MCF 10A (cell line): ENCODE measurements at regions not wholly inside any gene's neighbourhood (a gene's known extent, or its start where the extent isn't known, plus 50 kb on each side); places are given as distances from the start of the nearest gene placed in this dataset.

Experiments used
- BruUV-seq: library from RNA; stranded (reverse); fragments of 400-500 nt; replicated peaks from 2 replicates; lab custom pipeline; 2021; lab: Mats Ljungman, UMichigan
- CTCF ChIA-PET: fragments of 300-600 bp; sonication (Branson Sonifier 250); formaldehyde crosslinking; extraction: SDS; loops from one replicate; lab custom pipeline; 2021; ENCODE audit warnings: antibody characterized with exemption, inconsistent platforms; lab: Yijun Ruan, JAX
- POLR2A ChIA-PET: fragments of 300-600, 350-650 bp; sonication (Branson Sonifier 250); formaldehyde crosslinking; extraction: SDS; loops from one replicate; lab custom pipeline; 2020; ENCODE audit warnings: antibody characterized with exemption, inconsistent platforms; lab: Yijun Ruan, JAX
- DNase-seq: peaks from one replicate; pipeline ENCODE4 v3.0.0-alpha.2; 2018; ENCODE audit not compliant: unreplicated experiment
- H3K27ac Mint-ChIP-seq: one replicate; pipeline ENCODE4 v1.8.0; 2022; ENCODE audit warnings: mild to moderate bottlenecking, low read depth, mixed read lengths; ENCODE audit not compliant: unreplicated experiment
- H3K27me3 Mint-ChIP-seq: one replicate; pipeline ENCODE4 v1.8.0; 2022; ENCODE audit warnings: mixed read lengths; ENCODE audit not compliant: insufficient read depth, unreplicated experiment
- H3K36me3 Mint-ChIP-seq: one replicate; pipeline ENCODE4 v1.8.0; 2022; ENCODE audit warnings: mild to moderate bottlenecking, moderate library complexity, mixed read lengths; ENCODE audit not compliant: insufficient read depth, unreplicated experiment
- H3K4me1 Mint-ChIP-seq: one replicate; pipeline ENCODE4 v1.8.0; 2022; ENCODE audit warnings: mixed read lengths; ENCODE audit not compliant: insufficient read depth, unreplicated experiment
- H3K4me3 Mint-ChIP-seq: one replicate; pipeline ENCODE4 v1.8.0; 2022; ENCODE audit warnings: mild to moderate bottlenecking, moderate library complexity, mixed read lengths; ENCODE audit not compliant: unreplicated experiment
- H3K9me3 Mint-ChIP-seq: one replicate; pipeline ENCODE4 v1.8.0; 2022; ENCODE audit warnings: mixed read lengths; ENCODE audit not compliant: unreplicated experiment
- intact Hi-C: fragments of 100-400 bp; cut with micrococcal nuclease; formaldehyde crosslinking; loops from 2 replicates; pipeline ENCODE4 v1.14.1; 2022
- TF ChIP-seq, protein P1 (sequence below): fragments of 200-600 bp; IDR thresholded peaks from one replicate; pipeline ENCODE4 v1.8.0; 2022; ENCODE audit warnings: antibody characterized with exemption, mild to moderate bottlenecking; ENCODE audit not compliant: unreplicated experiment

DNA sequence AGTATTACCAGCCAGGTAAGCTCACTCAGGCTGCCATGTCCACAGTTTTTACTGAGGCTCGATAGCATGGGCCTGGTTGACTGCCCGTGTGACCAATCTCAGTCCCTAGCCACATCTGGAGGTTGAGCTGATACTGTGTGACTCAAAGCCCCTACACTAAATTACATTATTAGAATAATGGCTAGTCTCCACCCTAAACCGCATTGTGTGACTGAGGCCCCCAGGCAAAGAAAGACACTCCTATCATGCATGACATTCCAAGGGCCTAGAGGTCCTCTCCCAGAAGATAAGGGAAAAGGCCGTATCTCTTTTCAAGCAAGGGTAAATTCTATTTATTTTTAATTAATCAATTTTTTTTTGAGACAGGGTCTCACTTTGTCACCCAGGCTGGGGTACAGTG, 505.3 kb downstream of the HAPSTR1 start:
- intact Hi-C loops: no loop called here
- peaks cover 37% of the 10 kb centered on the region for H3K9me3 Mint-ChIP-seq
- TF ChIP-seq, protein P1, sequence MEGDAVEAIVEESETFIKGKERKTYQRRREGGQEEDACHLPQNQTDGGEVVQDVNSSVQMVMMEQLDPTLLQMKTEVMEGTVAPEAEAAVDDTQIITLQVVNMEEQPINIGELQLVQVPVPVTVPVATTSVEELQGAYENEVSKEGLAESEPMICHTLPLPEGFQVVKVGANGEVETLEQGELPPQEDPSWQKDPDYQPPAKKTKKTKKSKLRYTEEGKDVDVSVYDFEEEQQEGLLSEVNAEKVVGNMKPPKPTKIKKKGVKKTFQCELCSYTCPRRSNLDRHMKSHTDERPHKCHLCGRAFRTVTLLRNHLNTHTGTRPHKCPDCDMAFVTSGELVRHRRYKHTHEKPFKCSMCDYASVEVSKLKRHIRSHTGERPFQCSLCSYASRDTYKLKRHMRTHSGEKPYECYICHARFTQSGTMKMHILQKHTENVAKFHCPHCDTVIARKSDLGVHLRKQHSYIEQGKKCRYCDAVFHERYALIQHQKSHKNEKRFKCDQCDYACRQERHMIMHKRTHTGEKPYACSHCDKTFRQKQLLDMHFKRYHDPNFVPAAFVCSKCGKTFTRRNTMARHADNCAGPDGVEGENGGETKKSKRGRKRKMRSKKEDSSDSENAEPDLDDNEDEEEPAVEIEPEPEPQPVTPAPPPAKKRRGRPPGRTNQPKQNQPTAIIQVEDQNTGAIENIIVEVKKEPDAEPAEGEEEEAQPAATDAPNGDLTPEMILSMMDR: no peak
- DNase-seq: no peak
- no peak overlapping the region for H3K4me3 Mint-ChIP-seq
- no peaks in the 10 kb centered on the region for H3K4me1 Mint-ChIP-seq
- no peak overlapping the region for H3K27ac Mint-ChIP-seq
- BruUV-seq: no TSS peak
- ChIA-PET CTCF (no interaction called here), POLR2A (no interaction called here)
- no peaks in the 10 kb centered on the region for H3K27me3 Mint-ChIP-seq
- no peaks in the 10 kb centered on the region for H3K36me3 Mint-ChIP-seq

DNA sequence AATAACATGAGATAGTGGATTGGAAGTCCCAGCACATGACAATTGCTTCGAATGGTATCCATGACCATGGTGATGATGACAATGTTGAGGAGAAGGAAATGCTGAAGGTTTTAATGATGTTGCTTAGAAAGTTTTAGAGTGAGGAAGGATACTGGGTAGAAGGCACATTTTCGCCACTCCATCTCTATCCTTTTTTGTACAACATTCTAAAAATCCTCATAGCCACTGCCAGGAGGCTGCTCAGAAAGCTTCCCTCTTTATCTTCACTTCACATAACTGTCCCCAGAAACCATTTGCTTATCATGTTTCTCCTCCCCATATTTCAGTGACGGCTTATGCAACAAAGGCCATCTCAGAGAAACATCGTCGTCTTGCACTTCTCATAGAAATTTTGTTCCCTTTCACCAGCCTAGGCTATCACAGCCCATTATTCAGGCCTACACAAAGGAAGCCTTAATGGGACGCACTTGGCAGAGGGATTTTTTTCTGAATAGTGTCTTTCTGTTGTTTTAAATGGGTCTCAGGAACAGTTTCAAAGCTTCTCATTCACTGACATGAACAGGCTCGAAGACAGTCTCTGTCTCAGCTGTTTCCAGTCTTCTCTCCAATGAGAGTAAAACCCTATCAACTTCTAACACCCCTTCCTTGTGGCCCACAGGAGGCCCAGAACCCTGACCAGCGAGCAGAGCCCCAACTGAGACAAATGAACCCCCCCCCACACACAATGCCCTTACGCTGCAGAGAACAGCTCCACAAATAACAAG, 506.7 kb downstream of the HAPSTR1 start:
- TF ChIP-seq, protein P1: no peak
- Mint-ChIP-seq H3K36me3 (no peaks in the 10 kb centered on the region), H3K4me3 (no peak overlapping the region), H3K9me3 (peaks cover 37% of the 10 kb centered on the region), H3K27ac (no peak overlapping the region), H3K27me3 (no peaks in the 10 kb centered on the region), H3K4me1 (no peaks in the 10 kb centered on the region)
- ChIA-PET CTCF (interaction anchor here (0.6 kb wide), 1 partner anchor 52 kb away, joined by 3 read pairs; no protein-coding TSS in a partner anchor), POLR2A (no interaction called here)
- no TSS peak for BruUV-seq
- no peak for DNase-seq
- intact Hi-C loops: no loop called here

DNA sequence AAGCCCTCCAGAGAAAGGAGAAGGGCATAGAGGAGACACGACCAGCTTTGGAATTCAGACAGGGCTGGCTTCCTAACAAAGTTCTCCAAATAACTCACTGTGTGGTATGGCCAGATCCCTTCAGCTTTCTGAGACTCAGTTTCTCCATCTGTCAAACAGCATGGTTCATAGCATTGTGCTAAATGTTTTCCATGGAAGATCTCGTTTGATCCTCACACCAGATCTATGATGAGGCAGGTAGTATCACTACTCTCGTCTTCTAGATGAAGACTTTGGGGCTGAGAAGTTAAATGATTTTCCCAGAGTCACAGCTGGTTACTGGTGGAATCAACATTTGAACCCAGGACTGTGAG, 507.3 kb downstream of the HAPSTR1 start:
- intact Hi-C loops: no loop called here
- CTCF ChIA-PET: interaction anchor here (0.6 kb wide), 1 partner anchor 52 kb away, joined by 3 read pairs; no protein-coding TSS in a partner anchor
- DNase-seq: no peak
- H3K27me3 Mint-ChIP-seq: no peaks in the 10 kb centered on the region
- TF ChIP-seq, protein P1: no peak
- H3K36me3 Mint-ChIP-seq: no peaks in the 10 kb centered on the region
- BruUV-seq: no TSS peak
- H3K4me1 Mint-ChIP-seq: no peaks in the 10 kb centered on the region
- POLR2A ChIA-PET: no interaction called here
- H3K4me3 Mint-ChIP-seq: no peak overlapping the region
- no peak overlapping the region for H3K27ac Mint-ChIP-seq
- peaks cover 38% of the 10 kb centered on the region for H3K9me3 Mint-ChIP-seq

DNA sequence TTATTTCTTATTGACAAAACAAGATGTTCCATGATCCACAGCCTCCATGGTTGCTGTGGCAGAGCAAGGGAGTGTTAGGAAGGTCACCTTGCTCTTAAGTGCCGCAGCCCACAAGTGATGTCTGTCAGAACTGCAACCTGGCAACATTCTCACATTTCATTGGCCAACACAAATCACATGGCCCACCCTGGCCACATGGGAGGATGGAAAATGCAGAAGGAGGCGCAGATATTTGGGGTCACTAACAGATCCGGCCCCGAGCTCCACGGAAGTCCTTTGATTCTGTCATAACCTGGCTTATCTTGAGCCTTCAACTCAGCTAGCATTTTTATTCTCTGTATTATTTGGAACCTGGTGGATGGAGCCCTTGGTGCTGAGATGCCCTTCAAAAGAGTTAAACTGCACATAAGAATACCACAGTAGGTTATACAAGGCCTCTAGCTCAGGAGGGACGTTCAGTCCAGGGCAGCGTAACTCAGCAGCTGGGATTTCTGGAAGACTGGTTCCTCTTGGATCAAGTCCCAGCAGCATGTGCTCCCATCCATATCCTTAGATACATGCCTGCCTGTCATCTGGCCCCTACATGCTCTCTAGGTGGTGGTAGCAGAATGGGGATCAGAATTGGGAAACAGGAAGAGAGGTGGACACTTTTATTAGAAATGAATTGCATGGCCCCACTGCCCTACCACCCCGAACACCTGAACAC, 508.1 kb downstream of the HAPSTR1 start:
- Mint-ChIP-seq H3K4me3 (no peak overlapping the region), H3K27me3 (no peaks in the 10 kb centered on the region), H3K27ac (no peak overlapping the region), H3K9me3 (peaks cover 37% of the 10 kb centered on the region), H3K36me3 (no peaks in the 10 kb centered on the region), H3K4me1 (no peaks in the 10 kb centered on the region)
- ChIA-PET CTCF (no interaction called here), POLR2A (no interaction called here)
- intact Hi-C loops: no loop called here
- TF ChIP-seq, protein P1: no peak
- DNase-seq: no peak
- BruUV-seq: no TSS peak
